Renal cortex interstitium (tissue), 11 donors: ENCODE measurements at regions not wholly inside any gene's neighbourhood (a gene's known extent, or its start where the extent isn't known, plus 50 kb on each side); places are given as distances from the start of the nearest gene placed in this dataset.

ENCODE experiments used
- DNase-seq, 11 donors: peaks; one replicate each; pipeline ENCODE4 v3.0.0-alpha.2; 2013; ENCODE audit warnings: low read depth in 9 of 11, low spot score in 4 of 11; ENCODE audit errors: extremely low read depth in 1 of 11

DNA sequence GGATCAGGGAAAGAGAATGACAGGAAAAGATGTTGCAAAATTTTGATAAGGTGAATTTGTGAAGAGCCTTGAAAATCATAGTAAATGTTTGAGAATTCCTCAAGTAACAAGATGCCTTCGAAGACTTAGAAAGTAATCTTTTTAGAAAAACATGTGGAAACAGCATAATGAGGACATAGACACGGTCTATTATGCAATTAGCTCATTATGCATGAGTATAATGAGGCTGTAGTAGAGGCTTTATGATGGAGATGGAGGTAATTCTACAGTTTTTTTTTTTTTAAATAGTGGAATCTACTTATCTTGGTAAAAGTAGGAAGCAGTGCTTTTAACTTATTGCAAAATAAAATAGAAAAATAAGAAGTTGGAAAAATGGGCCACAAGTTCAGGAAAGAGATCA is 1329.1 kb upstream of the SPRY2 start:
- DNase-seq, result no peak

DNA sequence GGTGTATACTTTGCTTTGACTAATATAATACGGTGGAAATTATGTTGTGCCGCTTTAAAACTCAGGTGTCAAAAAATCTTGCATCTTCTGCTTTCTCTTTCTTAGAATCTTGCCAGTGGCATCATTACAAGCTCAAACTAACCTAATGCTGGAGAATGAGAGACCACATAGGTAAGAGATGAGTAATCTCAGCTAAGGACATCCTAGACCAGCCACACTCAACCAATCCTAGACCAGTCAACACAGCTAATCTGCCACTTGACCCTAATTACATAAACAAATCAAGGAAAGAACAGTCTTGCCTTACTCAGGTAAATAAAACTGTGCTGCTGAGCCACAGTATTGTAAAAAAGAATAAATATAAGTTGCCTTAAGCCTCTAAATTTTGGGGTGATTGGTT is 1323.9 kb upstream of the SPRY2 start:
- DNase-seq, result no peak

DNA sequence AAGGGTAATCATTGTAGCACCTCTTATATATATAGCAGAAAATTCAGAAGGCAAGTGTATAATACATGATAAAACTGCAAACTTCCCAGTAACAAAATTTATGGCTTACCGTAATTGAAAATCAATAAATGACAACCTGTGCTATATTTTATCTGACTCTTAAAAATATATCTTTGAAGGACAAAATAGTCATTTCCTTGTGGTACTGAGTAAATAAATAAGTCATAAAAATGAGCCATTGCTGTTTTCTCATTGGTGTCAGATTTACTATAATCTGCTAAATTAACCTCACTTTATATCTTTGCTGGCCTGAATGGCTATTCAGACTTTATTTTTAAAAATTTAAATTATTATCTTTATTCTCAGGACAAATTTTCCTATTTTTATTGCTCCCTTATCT is 1319.1 kb upstream of the SPRY2 start:
- DNase-seq, result no peak

DNA sequence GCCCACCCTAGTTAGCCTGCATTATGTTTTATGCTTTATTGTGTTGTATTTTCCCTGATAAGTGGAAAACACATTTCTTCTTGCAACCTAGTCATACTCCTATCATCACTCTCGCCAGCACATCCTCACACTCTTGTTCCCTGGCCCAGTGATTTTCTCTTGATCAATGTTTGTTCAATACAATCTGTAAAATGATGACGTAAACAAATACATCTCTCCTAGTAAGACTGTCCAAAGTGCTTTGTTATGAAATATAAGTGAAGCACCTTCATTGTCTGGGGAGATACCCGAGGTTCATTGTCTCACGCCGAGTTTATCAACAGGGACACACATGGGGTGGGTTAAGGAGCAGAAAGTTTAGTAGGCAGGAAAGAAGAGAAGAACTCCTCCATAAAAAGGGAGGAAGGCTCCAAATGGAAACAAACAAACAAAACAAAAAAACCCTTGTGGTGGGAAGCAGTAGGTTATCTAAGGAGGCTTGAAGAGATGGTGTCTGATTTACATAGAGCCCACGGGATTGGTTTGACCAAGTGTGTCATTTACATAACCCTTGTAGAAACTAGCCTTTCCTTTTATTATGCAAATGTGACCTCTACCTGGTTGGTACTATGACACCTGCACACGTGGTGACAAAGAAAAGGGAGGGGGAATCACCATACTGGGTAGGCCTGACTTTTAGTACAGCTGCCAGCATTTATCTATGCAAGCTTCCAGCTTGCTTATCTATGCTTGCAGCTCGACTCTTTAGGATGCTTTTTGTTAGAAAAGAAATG is 1317.9 kb upstream of the SPRY2 start:
- no peak for DNase-seq

DNA sequence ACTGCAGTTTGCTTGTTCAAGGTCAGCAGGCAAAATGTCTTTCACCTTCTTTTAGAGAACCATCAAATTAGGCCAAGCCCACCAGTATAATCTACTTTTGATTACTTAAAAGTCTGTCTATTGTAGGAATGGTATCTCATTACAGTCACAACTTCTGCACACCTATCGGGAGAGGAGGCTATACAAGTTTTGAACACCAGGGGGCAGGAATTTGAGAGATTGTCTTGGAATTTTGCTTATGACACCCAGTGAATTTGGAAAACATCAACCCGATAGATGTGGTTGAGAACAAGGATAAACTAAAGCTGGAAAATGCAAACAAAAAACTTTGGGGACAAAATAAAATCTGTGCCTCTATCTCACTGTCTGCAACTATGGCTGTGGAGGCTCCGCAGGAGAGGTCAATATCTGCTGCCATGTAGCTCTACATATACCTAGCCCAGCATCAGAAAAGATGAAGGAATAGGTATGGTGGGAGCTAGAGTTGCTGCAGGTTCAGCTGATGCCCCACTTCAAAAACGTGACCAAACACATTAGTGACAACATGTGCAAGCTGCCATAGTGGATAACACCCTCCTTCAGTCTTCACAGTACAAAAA is 1299.2 kb upstream of the SPRY2 start:
- no peak for DNase-seq

DNA sequence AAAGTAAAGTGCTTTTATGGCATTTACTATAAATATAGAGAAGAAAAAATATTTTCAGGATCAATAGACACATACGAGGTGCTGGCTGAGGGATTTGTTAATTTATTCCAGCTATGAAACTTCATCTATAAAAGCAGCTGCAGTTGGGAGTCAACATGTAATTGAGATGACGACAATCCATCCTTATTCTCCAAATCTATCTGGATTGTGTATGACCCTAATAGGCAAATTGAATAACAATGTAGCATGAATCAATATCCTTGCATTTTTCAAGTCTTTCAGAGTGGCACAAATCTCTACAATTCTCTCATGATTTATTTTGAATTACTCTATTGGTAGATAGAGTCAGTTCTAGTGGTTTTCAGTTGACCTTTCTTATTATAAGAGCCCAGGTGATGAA is 1296.5 kb upstream of the SPRY2 start:
- no peak for DNase-seq

DNA sequence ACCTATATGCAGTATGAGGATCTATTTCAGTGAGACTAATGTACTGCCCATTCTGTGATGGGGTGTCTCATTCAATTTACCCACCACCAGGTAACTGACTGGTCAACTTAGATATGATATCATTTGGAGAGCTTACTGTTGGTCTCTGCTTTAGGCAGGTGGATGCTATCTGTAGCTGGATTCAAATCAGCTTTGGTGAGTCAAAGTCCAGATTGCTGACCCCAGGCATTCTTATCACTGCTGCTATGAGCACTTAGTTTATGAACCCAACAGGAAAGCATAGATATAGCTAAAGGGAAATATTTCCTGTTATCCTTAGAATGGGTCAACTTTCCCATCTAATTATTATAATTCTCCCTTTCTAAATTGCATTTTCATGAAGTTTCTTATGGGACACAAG is 1295.2 kb upstream of the SPRY2 start:
- DNase-seq, result no peak

DNA sequence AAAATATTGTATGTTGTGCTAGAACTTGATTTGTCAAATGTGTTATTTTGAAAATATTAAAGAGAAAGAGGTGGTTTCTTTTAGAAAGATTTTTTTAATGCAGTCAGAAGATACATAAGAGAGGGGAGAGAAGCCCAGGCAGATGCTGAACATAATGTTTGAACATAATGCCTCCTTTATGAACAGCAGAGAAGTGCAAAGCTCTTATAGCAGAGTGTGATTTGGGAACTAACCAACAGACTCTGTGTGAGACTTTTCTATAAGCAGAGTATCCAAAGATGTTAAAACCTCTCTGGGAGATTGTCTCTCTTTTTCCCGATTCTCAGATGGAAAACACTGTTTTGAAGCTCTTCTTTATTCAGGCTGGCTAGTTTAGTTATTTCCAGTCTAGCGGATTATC is 1274.1 kb upstream of the SPRY2 start:
- no peak for DNase-seq

DNA sequence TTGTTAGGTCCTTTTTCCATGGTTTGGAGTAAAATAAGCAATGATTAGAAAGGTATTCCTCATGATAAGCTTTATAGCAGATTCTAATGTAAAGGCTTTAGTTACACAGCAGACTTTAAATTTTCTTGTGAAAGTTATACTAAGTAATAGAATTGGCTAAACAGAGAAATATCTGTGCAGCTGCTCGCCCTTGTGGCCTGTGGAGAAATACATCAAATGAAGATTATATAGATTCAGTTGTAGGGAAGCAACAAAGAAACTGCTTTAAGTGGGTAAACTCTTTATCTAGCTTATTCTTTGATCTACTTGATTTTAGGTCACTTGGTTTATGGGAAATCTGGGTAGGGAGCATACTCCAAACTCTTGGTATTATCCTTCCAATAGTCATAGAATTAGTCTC is 1269.7 kb upstream of the SPRY2 start:
- DNase-seq, result peak in 2 of 11 donors; percentile 2 to 3

DNA sequence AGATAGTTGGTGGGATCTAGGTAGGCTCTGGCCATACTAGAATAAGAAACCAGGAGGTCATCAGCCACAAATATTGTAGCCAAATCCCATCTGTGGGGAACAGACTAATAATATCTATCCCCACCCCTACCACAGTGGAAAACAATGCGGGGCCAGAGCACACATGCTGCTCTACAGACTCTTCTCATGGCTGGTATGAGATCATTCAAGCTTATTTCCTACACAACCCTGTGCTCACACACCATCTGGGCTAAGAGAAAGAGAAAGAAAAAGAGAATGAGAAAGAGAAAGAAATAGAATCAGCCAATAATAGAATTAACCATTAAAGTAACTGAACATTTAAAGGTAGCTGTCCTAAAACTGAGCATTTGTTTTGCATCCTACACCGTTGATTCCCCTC is 1268.4 kb upstream of the SPRY2 start:
- DNase-seq, result no peak

DNA sequence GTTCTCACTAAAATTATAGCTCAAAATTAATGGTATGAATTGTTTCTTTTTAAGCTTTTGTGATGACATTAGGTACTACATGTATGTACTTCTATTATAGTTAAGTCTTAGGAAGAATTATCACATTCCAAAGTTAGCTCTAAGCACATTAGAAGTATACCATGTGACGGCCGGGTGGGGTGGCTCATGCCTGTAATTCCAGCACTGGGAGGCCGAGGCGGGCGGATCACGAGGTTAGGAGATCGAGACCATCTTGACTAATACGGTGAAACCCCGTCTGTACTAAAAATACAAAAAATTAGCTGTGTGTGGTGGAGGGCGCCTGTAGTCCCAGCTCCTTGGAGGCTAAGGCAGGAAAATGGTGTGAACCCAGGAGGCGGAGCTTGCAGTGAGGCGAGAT is 1265.1 kb upstream of the SPRY2 start:
- DNase-seq, result no peak

DNA sequence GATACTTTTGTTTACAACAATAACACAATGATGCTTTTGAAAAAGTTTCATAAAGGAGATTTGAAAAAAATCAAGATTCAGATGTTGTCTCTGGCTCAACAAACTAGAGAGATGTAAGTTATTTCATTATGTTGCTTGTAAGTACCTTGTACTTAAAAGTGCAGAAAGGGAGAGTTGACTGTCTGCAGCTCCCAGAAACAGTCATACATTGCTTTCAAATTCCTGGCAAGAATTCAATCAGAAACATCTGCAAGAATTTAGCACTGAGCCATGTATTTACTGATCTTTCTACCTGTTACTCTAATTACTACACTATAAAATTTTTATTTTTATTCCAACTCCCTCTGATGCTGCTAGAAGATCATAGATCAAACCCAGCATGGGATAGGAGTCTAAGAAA is 1261.3 kb upstream of the SPRY2 start:
- DNase-seq, result no peak

DNA sequence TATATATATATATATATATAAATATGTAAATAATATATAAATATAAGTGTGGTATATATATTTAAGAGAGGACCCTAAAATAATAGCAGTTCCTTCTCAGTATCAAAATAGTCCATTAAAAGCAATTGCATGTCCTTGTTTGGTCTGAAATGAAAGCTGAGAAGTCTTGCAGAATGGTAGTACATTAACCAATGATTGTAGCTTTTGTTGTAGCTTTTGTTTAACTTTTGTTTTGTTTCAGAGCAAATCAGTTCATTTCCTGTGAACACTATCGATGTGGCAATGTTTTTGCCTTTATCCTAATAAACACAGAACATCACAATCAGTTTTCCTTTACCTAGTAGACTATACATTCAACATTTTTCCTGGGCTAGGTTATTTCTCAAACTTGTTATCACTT is 1256.2 kb upstream of the SPRY2 start:
- no peak for DNase-seq

DNA sequence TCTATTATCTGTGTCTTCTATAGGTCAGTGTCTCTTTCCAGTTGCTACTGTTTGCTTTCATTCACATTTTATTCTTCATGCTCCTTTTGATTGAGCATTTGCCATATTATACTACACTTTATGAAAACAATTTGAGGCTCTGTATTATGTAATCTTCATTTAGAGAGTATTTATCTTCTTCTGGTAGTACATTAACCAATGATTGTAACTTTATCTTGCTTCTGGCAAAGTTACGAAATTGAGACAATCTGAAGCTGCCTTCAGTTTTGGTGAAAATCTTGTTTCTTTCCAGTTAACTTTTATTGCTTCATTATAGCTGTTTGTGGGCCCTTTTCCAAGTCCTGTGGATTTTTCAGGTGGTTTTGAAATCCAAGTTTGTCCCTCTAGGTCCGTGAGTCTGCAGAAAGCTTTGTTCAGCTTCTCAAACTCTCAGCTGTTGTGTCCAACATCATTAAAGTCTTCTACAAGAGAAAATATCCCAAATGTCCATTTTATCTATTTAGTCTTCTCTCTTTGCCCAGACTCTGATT is 1255.4 kb upstream of the SPRY2 start:
- no peak for DNase-seq

DNA sequence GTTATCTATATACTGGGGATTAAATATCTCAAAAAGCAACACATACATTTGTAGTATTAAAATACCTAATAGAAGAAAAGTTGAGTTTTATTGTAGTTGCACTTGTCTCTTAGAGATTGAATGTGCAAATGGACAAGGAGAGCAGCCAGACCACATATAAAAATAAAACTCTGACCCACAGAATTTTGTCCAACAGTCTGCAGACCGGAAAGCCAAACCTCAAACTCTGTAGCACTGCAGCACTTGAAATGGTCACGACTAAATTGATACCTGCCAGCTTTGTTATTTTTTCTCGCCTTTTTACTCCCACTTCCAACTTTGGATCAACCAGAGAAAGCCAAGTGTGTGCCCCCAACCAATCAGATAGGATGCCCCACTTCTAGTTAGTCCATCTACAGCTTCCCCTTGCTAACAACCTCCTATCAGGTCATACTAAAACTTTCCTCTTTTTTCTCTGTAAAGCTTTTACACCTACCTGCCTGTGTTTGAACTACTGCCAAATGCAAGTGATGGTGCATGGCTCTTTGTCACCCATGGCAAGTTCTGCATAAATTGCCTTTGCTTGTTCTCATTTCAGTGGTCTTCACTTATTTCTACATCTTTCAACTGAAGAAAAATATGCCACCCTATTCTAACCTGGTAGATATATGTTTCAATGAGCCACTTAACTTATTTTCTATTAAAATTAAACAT is 1250.7 kb upstream of the SPRY2 start:
- no peak for DNase-seq

DNA sequence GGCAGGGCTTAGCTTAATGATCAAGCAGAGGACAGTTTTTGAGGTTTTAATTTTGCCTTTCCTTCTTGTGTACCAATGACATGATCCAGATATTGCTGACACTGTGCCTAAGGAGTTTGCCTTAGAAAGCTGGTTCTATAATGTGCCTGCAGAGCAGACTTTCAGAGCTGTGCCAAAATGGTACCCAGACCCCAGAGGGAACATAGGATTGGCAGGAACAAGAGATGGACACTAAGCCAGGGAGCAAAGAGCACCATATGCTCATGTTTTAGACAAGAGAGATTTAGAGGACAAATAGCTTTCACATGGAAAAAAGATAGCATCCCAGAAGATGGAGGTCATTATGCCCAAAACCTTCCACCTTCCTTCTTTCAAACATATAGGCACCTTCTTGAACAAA is 1241.5 kb upstream of the SPRY2 start:
- DNase-seq, result no peak

DNA sequence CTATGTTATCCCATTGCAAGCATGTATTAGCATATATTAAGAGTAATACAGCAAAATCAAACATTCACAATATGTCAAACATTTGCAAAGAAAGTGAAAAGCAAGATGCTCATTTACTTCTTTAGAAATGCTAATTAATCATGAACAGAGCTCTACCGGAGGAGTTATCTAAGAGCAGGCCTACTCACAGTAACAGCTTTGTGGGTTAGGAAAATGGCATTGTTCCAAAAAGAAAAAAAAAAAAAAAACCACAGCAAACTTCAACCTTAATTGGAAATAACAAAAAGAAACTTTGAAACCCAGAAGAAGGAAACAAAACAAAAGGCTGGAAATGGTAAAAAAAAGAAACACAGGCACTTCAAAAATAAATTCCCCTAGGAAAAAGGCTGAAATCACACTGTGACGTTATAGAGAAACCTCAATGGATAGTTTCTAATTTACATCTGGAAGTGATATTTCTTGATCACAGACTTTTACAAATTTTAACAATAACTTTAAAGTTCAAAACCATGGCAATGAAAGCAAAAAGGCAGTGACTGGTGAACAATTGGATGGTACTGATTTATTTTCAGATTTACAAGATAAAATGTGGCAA is 1236.8 kb upstream of the SPRY2 start:
- peak in 3 of 11 donors; percentile 7 to 11 (median 9) for DNase-seq

DNA sequence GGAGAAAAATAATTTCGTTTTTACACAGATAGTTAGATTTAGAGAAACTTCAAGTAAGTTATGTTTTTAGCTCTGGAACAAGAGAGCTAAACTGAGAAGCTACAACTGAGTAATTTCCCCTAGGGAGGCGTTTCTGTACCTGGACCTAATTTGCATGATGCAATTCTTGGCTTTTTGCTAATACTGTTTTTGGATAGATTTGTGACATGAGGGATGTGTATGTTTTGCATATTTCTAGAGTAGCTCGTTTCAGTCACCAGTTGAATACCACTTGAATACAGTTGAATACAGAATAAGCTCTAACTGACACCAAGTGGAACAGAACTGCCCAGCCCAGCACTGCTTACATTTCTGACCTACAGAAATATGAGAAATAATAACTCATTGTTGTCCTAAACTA is 1227.9 kb upstream of the SPRY2 start:
- DNase-seq, result no peak

DNA sequence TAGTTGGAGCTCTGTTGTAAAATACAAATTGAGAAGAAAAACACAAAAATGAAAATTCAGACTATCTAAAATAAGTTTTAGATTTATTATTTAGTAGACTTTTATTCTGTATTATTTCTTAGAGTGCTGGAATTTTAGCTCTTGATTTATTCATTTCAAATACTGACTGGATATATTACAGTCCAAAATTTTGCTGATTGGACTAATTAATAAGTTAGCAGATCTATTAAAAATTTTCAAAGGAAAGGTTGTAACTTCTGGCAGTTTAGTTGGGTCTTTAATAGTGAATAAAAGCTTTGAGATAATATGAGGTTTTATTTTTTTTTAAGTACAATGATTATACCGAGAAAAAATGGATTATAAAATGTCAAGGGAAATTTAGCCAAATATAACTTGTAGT is 1224.9 kb upstream of the SPRY2 start:
- no peak for DNase-seq

DNA sequence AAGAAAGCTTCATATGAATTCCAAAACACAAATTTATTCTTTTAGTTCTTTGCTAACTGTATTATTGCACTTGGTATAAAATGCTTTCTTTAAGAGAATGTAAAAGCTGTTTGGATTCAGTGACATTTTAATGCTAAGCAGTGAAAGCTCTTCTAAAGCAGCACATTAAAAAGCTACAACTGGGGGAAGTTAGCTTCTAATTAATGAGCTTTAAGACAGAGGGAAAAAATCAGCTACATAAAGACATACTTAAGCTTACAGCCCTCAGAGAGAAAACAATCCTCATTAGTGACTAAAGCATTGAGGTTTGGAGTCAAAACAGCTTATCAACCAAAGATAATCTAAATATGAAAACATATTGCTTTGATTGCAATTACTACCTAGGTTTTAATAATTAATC is 1222.2 kb upstream of the SPRY2 start:
- DNase-seq, result peak in 3 of 11 donors; percentile 38 to 48 (median 46)
